GM12878 (cell line): ENCODE measurements at regions not wholly inside any gene's neighbourhood (a gene's known extent, or its start where the extent isn't known, plus 50 kb on each side); places are given as distances from the start of the nearest gene placed in this dataset.

Source experiments
- ATAC-seq: fragments of 200-7000 bp; cut with Tn5 transposase; 3 replicates; pipeline ENCODE4 v1.9.1; 2020; ENCODE audit warnings: mild to moderate bottlenecking, moderate library complexity
- BruUV-seq: library from RNA; stranded (reverse); fragments of 400-500 nt; replicated peaks from 2 replicates; lab custom pipeline; 2021; lab: Mats Ljungman, UMichigan
- CTCF ChIA-PET: fragments of 300-600 bp; sonication (Branson Sonifier 250); formaldehyde crosslinking; extraction: SDS; loops from one replicate; lab custom pipeline; 2021; ENCODE audit warnings: inconsistent platforms; lab: Yijun Ruan, JAX
- POLR2A ChIA-PET: fragments of 350-600 bp; formaldehyde crosslinking; extraction: SDS; loops from one replicate; lab custom pipeline; 2021; ENCODE audit warnings: inconsistent platforms; lab: Charles Lee
- RAD21 ChIA-PET: fragments of 300-600 bp; sonication (Branson Sonifier 250); formaldehyde crosslinking; loops from one replicate; lab custom pipeline; 2023; ENCODE audit warnings: antibody characterized with exemption; ENCODE audit not compliant: unreplicated experiment; lab: Charles Lee
- SMC1A ChIA-PET: fragments of 300-600 bp; sonication (Branson Sonifier 250); formaldehyde crosslinking; loops from one replicate; lab custom pipeline; 2023; ENCODE audit not compliant: unreplicated experiment, uncharacterized antibody; lab: Charles Lee
- DNase-seq: peaks from one replicate; pipeline ENCODE4 v3.0.0-alpha.2; 2011; ENCODE audit warnings: low read depth, low spot score
- FAIRE-seq: peaks from 3 replicates; lab custom pipeline; 2011; peaks lifted over from hg19 to GRCh38; lab: Jason Lieb, UNC
- H2AFZ ChIP-seq: 2 replicates; pipeline ENCODE4 v1.6.0; 2011; ENCODE audit warnings: low read depth, low read length, control low read depth; ENCODE audit not compliant: control insufficient read depth
- H3K27ac ChIP-seq: 2 replicates; pipeline ENCODE4 v1.5.1; 2011; ENCODE audit warnings: control low read depth; ENCODE audit not compliant: control insufficient read depth, insufficient read depth
- H3K27me3 ChIP-seq, 2 experiments: replicated peaks in 1 of 2; 2 replicates each; pipeline versions ENCODE4 v1.6.0 to v1.6.1; 2011; ENCODE audit warnings: low read length in 1 of 2; ENCODE audit not compliant: control insufficient read depth in 2 of 2, insufficient read depth in 2 of 2
- H3K36me3 ChIP-seq, 2 experiments: 2 replicates each; pipeline ENCODE4 v1.5.1; 2011; ENCODE audit warnings: low read length in 1 of 2; ENCODE audit not compliant: control insufficient read depth in 2 of 2, insufficient read depth in 2 of 2
- H3K4me1 ChIP-seq: 2 replicates; pipeline ENCODE4 v1.6.1; 2011; ENCODE audit warnings: mild to moderate bottlenecking, low read length, moderate library complexity, mixed read lengths; ENCODE audit not compliant: control insufficient read depth, insufficient read depth
- H3K4me2 ChIP-seq: 2 replicates; pipeline ENCODE4 v1.6.0; 2011; ENCODE audit warnings: control low read depth; ENCODE audit not compliant: control insufficient read depth, insufficient read depth
- H3K4me3 ChIP-seq: fragments of 200-600 bp; sonication (generic); 2 replicates; pipeline ENCODE4 v1.5.1; 2016
- H3K79me2 ChIP-seq: 2 replicates; pipeline ENCODE4 v1.6.0; 2011; ENCODE audit warnings: low read length; ENCODE audit not compliant: control insufficient read depth, insufficient read depth
- H3K9ac ChIP-seq: 2 replicates; pipeline ENCODE4 v1.8.0; 2011; ENCODE audit warnings: low read length, control low read depth, mixed read lengths; ENCODE audit not compliant: control insufficient read depth, insufficient read depth
- H3K9me3 ChIP-seq: replicated peaks from 3 replicates; pipeline ENCODE4 v1.5.1; 2011; ENCODE audit warnings: mild to moderate bottlenecking, low read length; ENCODE audit not compliant: control insufficient read depth, insufficient read depth
- H4K20me1 ChIP-seq: 2 replicates; pipeline ENCODE4 v1.6.0; 2011; ENCODE audit not compliant: control insufficient read depth, insufficient read depth
- HDAC2 ChIP-seq: fragments of 200-600 bp; sonication (generic); IDR thresholded peaks from 2 replicates; pipeline ENCODE4 v1.6.1; 2017
- MEF2A ChIP-seq: IDR thresholded peaks from 2 replicates; pipeline ENCODE4 v1.6.1; 2011; ENCODE audit warnings: low read depth, mild to moderate bottlenecking, low read length, moderate library complexity; ENCODE audit not compliant: insufficient read depth
- WGBS: methylation state at CpG from one replicate; pipeline ENCODE4 v1.1.6; 2016; ENCODE audit warnings: low lambda C conversion rate; ENCODE audit not compliant: insufficient replicate concordance, insufficient coverage; ENCODE audit errors: missing lambda C conversion rate; 5-methylcytosine and 5-hydroxymethylcytosine counted together
- in situ Hi-C: fragments of 300-500 bp; cut with MboI; formaldehyde crosslinking; loops from 9 replicates; pipeline ENCODE4 v1.14.3; 2018; ENCODE audit warnings: mixed read lengths
- intact Hi-C: fragments of 100-400 bp; cut with micrococcal nuclease; formaldehyde crosslinking; loops from one replicate; pipeline ENCODE4 v1.14.2; 2022; ENCODE audit not compliant: unreplicated experiment
- TF ChIP-seq, protein P1 (sequence below): IDR thresholded peaks from 2 replicates; pipeline ENCODE4 v1.6.1; 2012; ENCODE audit warnings: mild to moderate bottlenecking, low read depth, low read length

DNA sequence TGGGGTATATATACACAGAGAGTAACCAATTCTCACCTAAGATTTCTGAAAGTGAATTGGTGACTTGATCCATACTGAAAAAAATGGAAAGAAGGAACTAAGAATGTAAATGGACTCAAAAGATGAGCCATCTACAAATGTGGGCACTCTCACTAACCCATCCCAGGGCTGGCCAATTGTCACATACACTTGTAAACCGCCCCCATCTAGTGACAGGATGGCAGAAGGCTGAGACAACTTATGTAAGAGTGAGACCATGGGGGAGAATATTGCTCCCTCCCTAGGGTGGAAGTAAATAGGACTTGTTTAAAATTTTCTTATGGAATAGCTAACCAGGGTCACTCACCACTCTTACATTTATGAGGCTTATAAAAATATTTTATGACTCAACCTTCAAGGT, 377.1 kb upstream of the ISX start:
- TF ChIP-seq MEF2A = no peak
- TF ChIP-seq, all 136 proteins: peak for 0
- no peak overlapping the region for H2AFZ ChIP-seq
- no peak overlapping the region for H3K4me3 ChIP-seq
- FAIRE-seq (no peak), ATAC-seq (no peak), DNase-seq (no peak)
- in situ Hi-C loops = no loop called here
- H3K9me3 ChIP-seq = no peaks in the 10 kb centered on the region
- H3K4me1 ChIP-seq = no peaks in the 10 kb centered on the region
- no peak overlapping the region for H3K27ac ChIP-seq
- H4K20me1 ChIP-seq = no peaks in the 10 kb centered on the region
- ChIA-PET SMC1A (no interaction called here), CTCF (no interaction called here), POLR2A (no interaction called here), RAD21 (no interaction called here)
- 0% methylated on average over 1 of the region's 1 CpG for WGBS
- H3K4me2 ChIP-seq = no peak overlapping the region
- H3K36me3 ChIP-seq = no peaks in the 10 kb centered on the region
- intact Hi-C loops = no loop called here
- H3K9ac ChIP-seq = no peak overlapping the region
- no TSS peak for BruUV-seq
- H3K27me3 ChIP-seq = no peaks in the 10 kb centered on the region
- H3K79me2 ChIP-seq = no peaks in the 10 kb centered on the region

DNA sequence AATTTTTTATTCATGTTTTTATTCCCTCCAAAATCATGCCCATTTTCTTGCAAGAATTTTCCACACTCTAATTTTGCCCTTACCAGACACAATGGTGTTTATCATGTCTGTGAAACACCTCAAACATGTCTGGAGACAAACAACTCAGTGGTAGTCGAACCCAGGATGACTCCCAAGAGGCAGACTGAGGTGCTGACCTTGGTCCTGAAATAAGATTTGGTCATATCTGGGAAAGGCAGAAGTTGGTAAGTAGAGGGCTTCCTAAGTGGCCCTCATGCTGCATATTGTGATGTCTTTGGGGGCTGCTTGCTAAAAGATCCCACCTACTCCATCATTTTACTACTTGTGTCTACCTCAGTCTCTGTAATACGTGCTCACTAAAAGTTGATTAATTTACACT, 369.4 kb upstream of the ISX start:
- ChIA-PET SMC1A (interaction anchor here (0.6 kb wide), 1 partner anchor 443 kb away, joined by 3 read pairs; no protein-coding TSS in a partner anchor), POLR2A (no interaction called here), CTCF (no interaction called here), RAD21 (no interaction called here)
- DNase-seq (no peak), ATAC-seq (no peak), FAIRE-seq (no peak)
- TF ChIP-seq, protein P1, sequence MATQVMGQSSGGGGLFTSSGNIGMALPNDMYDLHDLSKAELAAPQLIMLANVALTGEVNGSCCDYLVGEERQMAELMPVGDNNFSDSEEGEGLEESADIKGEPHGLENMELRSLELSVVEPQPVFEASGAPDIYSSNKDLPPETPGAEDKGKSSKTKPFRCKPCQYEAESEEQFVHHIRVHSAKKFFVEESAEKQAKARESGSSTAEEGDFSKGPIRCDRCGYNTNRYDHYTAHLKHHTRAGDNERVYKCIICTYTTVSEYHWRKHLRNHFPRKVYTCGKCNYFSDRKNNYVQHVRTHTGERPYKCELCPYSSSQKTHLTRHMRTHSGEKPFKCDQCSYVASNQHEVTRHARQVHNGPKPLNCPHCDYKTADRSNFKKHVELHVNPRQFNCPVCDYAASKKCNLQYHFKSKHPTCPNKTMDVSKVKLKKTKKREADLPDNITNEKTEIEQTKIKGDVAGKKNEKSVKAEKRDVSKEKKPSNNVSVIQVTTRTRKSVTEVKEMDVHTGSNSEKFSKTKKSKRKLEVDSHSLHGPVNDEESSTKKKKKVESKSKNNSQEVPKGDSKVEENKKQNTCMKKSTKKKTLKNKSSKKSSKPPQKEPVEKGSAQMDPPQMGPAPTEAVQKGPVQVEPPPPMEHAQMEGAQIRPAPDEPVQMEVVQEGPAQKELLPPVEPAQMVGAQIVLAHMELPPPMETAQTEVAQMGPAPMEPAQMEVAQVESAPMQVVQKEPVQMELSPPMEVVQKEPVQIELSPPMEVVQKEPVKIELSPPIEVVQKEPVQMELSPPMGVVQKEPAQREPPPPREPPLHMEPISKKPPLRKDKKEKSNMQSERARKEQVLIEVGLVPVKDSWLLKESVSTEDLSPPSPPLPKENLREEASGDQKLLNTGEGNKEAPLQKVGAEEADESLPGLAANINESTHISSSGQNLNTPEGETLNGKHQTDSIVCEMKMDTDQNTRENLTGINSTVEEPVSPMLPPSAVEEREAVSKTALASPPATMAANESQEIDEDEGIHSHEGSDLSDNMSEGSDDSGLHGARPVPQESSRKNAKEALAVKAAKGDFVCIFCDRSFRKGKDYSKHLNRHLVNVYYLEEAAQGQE = peak; percentile 77; the same call in 1 of the 2 replicates
- TF ChIP-seq HDAC2 = no peak
- BruUV-seq = no TSS peak
- no peaks in the 10 kb centered on the region for H3K9me3 ChIP-seq
- intact Hi-C loops (no loop called here), in situ Hi-C loops (no loop called here)
- H3K36me3 ChIP-seq = no peaks in the 10 kb centered on the region
- no peak overlapping the region for H3K4me3 ChIP-seq
- H4K20me1 ChIP-seq = no peaks in the 10 kb centered on the region
- 0% methylated on average over 2 of the region's 2 CpGs for WGBS
- no peak overlapping the region for H3K27ac ChIP-seq
- H3K9ac ChIP-seq = no peak overlapping the region
- no peaks in the 10 kb centered on the region for H3K79me2 ChIP-seq
- no peaks in the 10 kb centered on the region for H3K27me3 ChIP-seq
- H3K4me1 ChIP-seq = no peaks in the 10 kb centered on the region
- no peak overlapping the region for H3K4me2 ChIP-seq
- H2AFZ ChIP-seq = no peak overlapping the region
